ENCODE measurements at regions not wholly inside any gene's neighbourhood (a gene's known extent, or its start where the extent isn't known, plus 50 kb on each side); places are given as distances from the start of the nearest gene placed in this dataset.

DNA sequence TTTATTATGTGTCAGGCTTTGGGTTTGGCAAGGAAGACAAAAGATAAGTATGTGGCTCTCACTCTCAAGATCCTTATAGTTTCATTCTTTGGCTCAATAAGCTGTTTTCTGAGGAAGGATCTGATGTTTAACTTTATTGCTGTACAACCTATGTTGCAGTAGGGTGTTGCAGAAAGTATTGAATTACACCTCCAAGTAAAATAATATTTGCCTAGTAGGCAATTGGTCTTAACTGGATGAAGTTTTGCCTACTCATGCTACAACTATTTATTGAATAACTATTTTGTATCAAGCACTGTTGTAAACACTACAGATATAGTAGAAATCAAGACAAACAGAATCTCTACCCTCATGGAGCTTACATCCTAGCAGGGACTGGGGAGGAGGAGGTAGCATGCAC, 169.7 kb downstream of the TAF11L14 start:
- no peak for TF ChIP-seq EZH2 (IDR thresholded peaks at IDR 0.05; ENCODE audit: low read length)
- TF ChIP-seq, protein P1, sequence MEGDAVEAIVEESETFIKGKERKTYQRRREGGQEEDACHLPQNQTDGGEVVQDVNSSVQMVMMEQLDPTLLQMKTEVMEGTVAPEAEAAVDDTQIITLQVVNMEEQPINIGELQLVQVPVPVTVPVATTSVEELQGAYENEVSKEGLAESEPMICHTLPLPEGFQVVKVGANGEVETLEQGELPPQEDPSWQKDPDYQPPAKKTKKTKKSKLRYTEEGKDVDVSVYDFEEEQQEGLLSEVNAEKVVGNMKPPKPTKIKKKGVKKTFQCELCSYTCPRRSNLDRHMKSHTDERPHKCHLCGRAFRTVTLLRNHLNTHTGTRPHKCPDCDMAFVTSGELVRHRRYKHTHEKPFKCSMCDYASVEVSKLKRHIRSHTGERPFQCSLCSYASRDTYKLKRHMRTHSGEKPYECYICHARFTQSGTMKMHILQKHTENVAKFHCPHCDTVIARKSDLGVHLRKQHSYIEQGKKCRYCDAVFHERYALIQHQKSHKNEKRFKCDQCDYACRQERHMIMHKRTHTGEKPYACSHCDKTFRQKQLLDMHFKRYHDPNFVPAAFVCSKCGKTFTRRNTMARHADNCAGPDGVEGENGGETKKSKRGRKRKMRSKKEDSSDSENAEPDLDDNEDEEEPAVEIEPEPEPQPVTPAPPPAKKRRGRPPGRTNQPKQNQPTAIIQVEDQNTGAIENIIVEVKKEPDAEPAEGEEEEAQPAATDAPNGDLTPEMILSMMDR (optimal IDR thresholded peaks at IDR 0.05 in 1 of 3, IDR thresholded peaks at IDR 0.05 in 1 of 3, conservative IDR thresholded peaks at IDR 0.05 in 1 of 3; ENCODE audit: extremely low read depth in 1 of 3, insufficient read depth in 2 of 3, low read length in 3 of 3) = no peak
